CD8-positive, alpha-beta memory T cell (primary cell): ENCODE measurements at regions not wholly inside any gene's neighbourhood (a gene's known extent, or its start where the extent isn't known, plus 50 kb on each side); places are given as distances from the start of the nearest gene placed in this dataset.

Source experiments
- CTCF ChIA-PET: fragments of 350-600 bp; sonication (Branson Sonifier 250); formaldehyde crosslinking; loops from one replicate; lab custom pipeline; 2021; ENCODE audit warnings: antibody characterized with exemption; lab: Charles Lee
- POLR2A ChIA-PET: fragments of 350-600 bp; sonication (Branson Sonifier 250); formaldehyde crosslinking; loops from one replicate; lab custom pipeline; 2021; ENCODE audit warnings: antibody characterized with exemption; lab: Charles Lee
- DNase-seq, 5 donors: peaks; one replicate each; pipeline versions ENCODE4 v3.0.0 to v3.0.0-alpha.2; 2020 to 2022; ENCODE audit warnings: mixed read lengths in 1 of 5
- H3K27ac ChIP-seq: one replicate; pipeline ENCODE4 v1.7.0; 2013; ENCODE audit warnings: low read depth, mild to moderate bottlenecking, low read length, moderate library complexity
- H3K27me3 ChIP-seq: 2 replicates; pipeline ENCODE4 v1.7.0; 2013; ENCODE audit warnings: low read length, mild to moderate bottlenecking; ENCODE audit not compliant: insufficient read depth, poor library complexity, severe bottlenecking
- H3K36me3 ChIP-seq: 2 replicates; pipeline ENCODE4 v1.7.0; 2013; ENCODE audit warnings: mild to moderate bottlenecking, low read length, moderate library complexity; ENCODE audit not compliant: insufficient read depth
- H3K4me1 ChIP-seq: 2 replicates; pipeline ENCODE4 v1.7.0; 2013; ENCODE audit warnings: mild to moderate bottlenecking, low read length, moderate library complexity; ENCODE audit not compliant: insufficient read depth
- H3K4me3 ChIP-seq: 2 replicates; pipeline ENCODE4 v1.7.0; 2013; ENCODE audit warnings: mild to moderate bottlenecking, low read length
- H3K9me3 ChIP-seq: 2 replicates; pipeline ENCODE4 v1.7.0; 2013; ENCODE audit warnings: mild to moderate bottlenecking, low read length
- H3K27ac Mint-ChIP-seq, 8 donors: one replicate each; pipeline ENCODE4 v1.8.0; 2020 to 2021; ENCODE audit warnings: mixed read lengths in 8 of 8, mild to moderate bottlenecking in 6 of 8, inconsistent platforms in 3 of 8, moderate library complexity in 3 of 8
- H3K27me3 Mint-ChIP-seq, 2 donors: one replicate each; pipeline ENCODE4 v1.8.0; 2020 to 2021; ENCODE audit warnings: mixed read lengths in 2 of 2, mild to moderate bottlenecking in 1 of 2, moderate library complexity in 1 of 2
- H3K36me3 Mint-ChIP-seq, 3 donors: one replicate each; pipeline ENCODE4 v1.8.0; 2020 to 2021; ENCODE audit warnings: mixed read lengths in 3 of 3, inconsistent platforms in 1 of 3, mild to moderate bottlenecking in 1 of 3
- H3K4me1 Mint-ChIP-seq, 3 donors: one replicate each; pipeline ENCODE4 v1.8.0; 2020 to 2021; ENCODE audit warnings: mixed read lengths in 3 of 3, inconsistent platforms in 1 of 3, mild to moderate bottlenecking in 1 of 3
- H3K4me3 Mint-ChIP-seq, 7 donors: one replicate each; pipeline ENCODE4 v1.8.0; 2020 to 2021; ENCODE audit warnings: mixed read lengths in 7 of 7, mild to moderate bottlenecking in 6 of 7, moderate library complexity in 4 of 7, inconsistent platforms in 2 of 7
- H3K9me3 Mint-ChIP-seq, 5 donors: one replicate each; pipeline ENCODE4 v1.8.0; 2020 to 2022; ENCODE audit warnings: mixed read lengths in 5 of 5, mild to moderate bottlenecking in 3 of 5, moderate library complexity in 2 of 5, inconsistent platforms in 1 of 5

DNA sequence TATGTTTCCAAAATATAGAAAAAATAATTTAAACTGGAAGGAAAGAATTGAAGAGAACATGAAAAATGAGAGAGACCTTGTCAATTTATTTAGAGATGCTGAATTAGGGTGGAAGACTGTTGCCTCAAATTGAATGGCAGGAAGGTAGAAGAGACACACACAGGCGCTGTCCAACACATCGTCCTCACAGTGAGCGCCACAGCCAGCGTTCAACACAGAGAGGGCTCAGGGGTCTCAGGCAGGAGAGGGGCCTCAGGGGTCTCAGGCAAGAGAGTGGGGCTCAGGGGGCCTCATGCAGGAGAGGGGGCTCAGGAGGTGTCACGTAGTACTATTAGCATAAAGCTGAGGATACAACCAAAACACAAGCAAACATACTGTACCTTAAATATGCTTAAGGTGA is 65.7 kb downstream of the TMEM18 start:
- no peak overlapping the region for H3K4me3 ChIP-seq
- ChIA-PET POLR2A (no interaction called here), CTCF (no interaction called here)
- H3K27ac Mint-ChIP-seq: no peak overlapping the region
- peaks cover 0 to 2% (median 0%) of the 10 kb centered on the region in 3 donors for H3K36me3 Mint-ChIP-seq
- no peaks in the 10 kb centered on the region for H3K4me1 Mint-ChIP-seq
- no peaks in the 10 kb centered on the region for H3K9me3 Mint-ChIP-seq
- no peaks in the 10 kb centered on the region for H3K9me3 ChIP-seq
- DNase-seq: no peak
- no peaks in the 10 kb centered on the region for H3K4me1 ChIP-seq
- no peak overlapping the region for H3K4me3 Mint-ChIP-seq
- no peaks in the 10 kb centered on the region for H3K27me3 ChIP-seq
- H3K27ac ChIP-seq: no peak overlapping the region
- H3K36me3 ChIP-seq: no peaks in the 10 kb centered on the region
- peaks cover 0 to 46% of the 10 kb centered on the region in 2 donors for H3K27me3 Mint-ChIP-seq

DNA sequence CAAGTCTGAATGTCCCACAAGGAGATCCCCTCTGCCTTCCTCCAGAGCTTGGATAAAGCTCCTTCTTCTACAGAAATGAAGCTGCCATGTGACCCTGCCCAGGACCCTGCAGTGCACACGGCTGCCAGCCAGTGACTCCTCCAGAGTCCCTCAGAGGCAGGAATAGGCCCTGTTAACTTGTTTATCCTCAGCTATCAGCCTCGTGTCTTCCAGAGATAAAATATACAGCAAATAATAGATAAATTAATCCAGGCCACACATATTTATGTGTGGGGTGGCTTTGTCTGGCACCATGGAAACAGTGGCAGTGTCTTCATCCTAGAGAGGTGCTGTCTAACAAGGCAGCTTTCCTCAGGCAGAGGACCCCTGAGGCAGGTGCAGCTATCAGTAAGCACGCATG is 66.7 kb downstream of the TMEM18 start:
- Mint-ChIP-seq H3K4me3 (no peak overlapping the region), H3K9me3 (no peaks in the 10 kb centered on the region), H3K27me3 (peaks cover 0 to 40% of the 10 kb centered on the region in 2 donors), H3K4me1 (no peaks in the 10 kb centered on the region), H3K36me3 (no peaks in the 10 kb centered on the region), H3K27ac (no peak overlapping the region)
- ChIA-PET POLR2A (no interaction called here), CTCF (interaction anchor here (1.2 kb wide), 1 partner anchor 26 kb away, joined by 3 read pairs; no protein-coding TSS in a partner anchor)
- H3K4me1 ChIP-seq: no peaks in the 10 kb centered on the region
- DNase-seq: no peak
- no peak overlapping the region for H3K27ac ChIP-seq
- H3K36me3 ChIP-seq: no peaks in the 10 kb centered on the region
- no peak overlapping the region for H3K4me3 ChIP-seq
- no peaks in the 10 kb centered on the region for H3K9me3 ChIP-seq
- no peaks in the 10 kb centered on the region for H3K27me3 ChIP-seq

DNA sequence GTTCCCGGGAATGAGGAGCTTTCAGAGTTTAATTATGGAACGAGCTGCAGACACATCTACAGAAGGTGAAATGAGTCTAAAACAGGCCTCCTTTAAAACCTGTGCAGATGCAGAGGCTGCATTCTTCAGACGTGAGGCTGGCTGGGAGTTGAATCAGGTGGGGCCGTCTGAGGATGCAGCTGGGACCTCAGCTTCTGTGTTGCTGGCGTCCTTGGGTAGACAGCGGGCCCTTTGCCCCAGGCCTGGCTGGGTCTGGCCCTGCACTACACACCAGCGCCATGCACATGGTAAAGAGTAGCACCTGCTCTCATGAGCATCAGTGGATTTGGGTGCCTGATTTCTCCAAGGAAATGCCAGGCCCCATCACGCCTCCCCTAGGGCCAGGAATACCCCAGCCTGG is 67.3 kb downstream of the TMEM18 start:
- Mint-ChIP-seq H3K27ac (no peak overlapping the region), H3K4me3 (no peak overlapping the region), H3K27me3 (peaks cover 0 to 37% of the 10 kb centered on the region in 2 donors), H3K36me3 (no peaks in the 10 kb centered on the region), H3K9me3 (no peaks in the 10 kb centered on the region), H3K4me1 (no peaks in the 10 kb centered on the region)
- ChIA-PET POLR2A (no interaction called here), CTCF (interaction anchor here (1.2 kb wide), 1 partner anchor 27 kb away, joined by 3 read pairs; no protein-coding TSS in a partner anchor)
- H3K27ac ChIP-seq: no peak overlapping the region
- no peaks in the 10 kb centered on the region for H3K36me3 ChIP-seq
- DNase-seq: no peak
- no peaks in the 10 kb centered on the region for H3K27me3 ChIP-seq
- H3K4me3 ChIP-seq: no peak overlapping the region
- no peaks in the 10 kb centered on the region for H3K4me1 ChIP-seq
- no peaks in the 10 kb centered on the region for H3K9me3 ChIP-seq

DNA sequence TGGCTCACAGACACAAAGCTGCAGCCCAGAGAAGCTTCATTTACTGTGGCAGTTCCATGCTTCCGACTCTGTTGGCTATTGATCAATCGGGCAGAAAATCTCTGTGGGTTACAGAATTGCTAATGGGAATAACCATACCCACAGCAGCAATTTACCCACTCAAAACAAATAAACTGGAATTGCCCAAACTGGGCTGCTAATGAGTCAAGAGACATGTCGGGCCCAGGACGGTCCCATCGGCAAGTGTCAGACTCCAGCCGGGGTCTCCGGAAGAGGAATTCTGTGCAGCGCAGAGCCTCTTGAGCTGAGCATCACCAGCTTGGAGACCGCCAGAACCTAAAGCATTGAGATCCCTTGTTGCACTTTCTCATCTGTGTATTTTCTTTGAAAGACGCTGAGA is 67.8 kb downstream of the TMEM18 start:
- H3K9me3 Mint-ChIP-seq: no peaks in the 10 kb centered on the region
- POLR2A ChIA-PET: no interaction called here

DNA sequence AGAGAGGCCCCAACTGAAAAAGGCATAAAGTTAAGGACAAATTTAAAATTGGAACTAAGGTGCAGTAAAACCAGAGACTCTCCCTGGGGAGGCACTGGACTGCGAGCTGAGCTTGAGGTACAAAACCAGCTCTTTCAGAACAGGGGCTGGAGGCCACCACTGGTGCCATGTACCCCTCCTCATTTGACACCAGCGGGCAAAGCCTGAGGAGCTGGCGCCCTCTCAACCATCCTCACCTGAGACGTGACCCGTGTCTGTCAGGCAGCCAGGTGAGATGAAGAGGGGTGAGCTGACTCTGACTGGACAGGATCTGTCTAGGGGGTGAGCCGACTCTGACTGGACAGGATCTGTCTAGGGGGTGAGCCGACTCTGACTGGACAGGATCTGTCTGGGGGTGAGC is 68.5 kb downstream of the TMEM18 start:
- Histone ChIP-seq H3K9me3 (no peaks in the 10 kb centered on the region), H3K27me3 (no peaks in the 10 kb centered on the region), H3K36me3 (no peaks in the 10 kb centered on the region), H3K27ac (no peak overlapping the region), H3K4me1 (no peaks in the 10 kb centered on the region), H3K4me3 (no peak overlapping the region)
- no peak overlapping the region for H3K4me3 Mint-ChIP-seq
- no peaks in the 10 kb centered on the region for H3K4me1 Mint-ChIP-seq
- ChIA-PET POLR2A (no interaction called here), CTCF (no interaction called here)
- H3K27me3 Mint-ChIP-seq: peaks cover 0 to 32% of the 10 kb centered on the region in 2 donors
- no peaks in the 10 kb centered on the region for H3K9me3 Mint-ChIP-seq
- no peaks in the 10 kb centered on the region for H3K36me3 Mint-ChIP-seq
- H3K27ac Mint-ChIP-seq: no peak overlapping the region
- DNase-seq: no peak

More for the DNA sequence above, 67.8 kb downstream of the TMEM18 start:
- H3K36me3 ChIP-seq: no peaks in the 10 kb centered on the region
- Mint-ChIP-seq H3K27ac (no peak overlapping the region), H3K4me3 (no peak overlapping the region), H3K4me1 (no peaks in the 10 kb centered on the region), H3K36me3 (no peaks in the 10 kb centered on the region), H3K27me3 (peaks cover 0 to 37% of the 10 kb centered on the region in 2 donors)
- CTCF ChIA-PET: interaction anchor here (1.2 kb wide), 1 partner anchor 27 kb away, joined by 3 read pairs; no protein-coding TSS in a partner anchor
- no peak overlapping the region for H3K27ac ChIP-seq
- no peaks in the 10 kb centered on the region for H3K9me3 ChIP-seq
- no peak for DNase-seq
- H3K4me1 ChIP-seq: no peaks in the 10 kb centered on the region
- H3K27me3 ChIP-seq: no peaks in the 10 kb centered on the region
- H3K4me3 ChIP-seq: no peak overlapping the region

DNA sequence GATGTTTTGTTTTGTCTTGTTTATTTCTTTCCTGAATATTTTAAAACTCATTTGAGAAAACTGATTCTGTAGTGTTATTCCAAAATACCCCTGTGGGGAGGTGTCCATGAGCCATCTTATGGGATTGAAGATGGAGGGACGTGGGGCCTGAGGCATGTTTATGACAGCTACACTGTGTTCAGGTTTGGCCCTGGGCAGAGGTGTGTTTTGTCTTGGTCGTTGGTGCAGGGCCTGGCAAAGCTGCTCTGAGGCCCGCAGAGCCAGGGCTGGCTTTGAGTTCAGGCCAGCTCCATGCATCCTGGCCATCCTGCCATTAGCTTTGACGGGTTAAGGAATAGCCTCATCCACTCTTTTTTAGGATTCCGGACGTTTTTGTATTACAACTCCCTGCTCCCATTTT is 68.9 kb downstream of the TMEM18 start:
- CTCF ChIA-PET: no interaction called here
- no peak for DNase-seq
- no peak overlapping the region for H3K27ac ChIP-seq
- peaks cover 0 to 2% (median 0%) of the 10 kb centered on the region in 5 donors for H3K9me3 Mint-ChIP-seq
- no peaks in the 10 kb centered on the region for H3K9me3 ChIP-seq
- H3K36me3 Mint-ChIP-seq: no peaks in the 10 kb centered on the region
- POLR2A ChIA-PET: no interaction called here
- H3K27ac Mint-ChIP-seq: no peak overlapping the region
- no peak overlapping the region for H3K4me3 ChIP-seq
- peaks cover 0 to 28% of the 10 kb centered on the region in 2 donors for H3K27me3 Mint-ChIP-seq
- H3K4me1 Mint-ChIP-seq: no peaks in the 10 kb centered on the region
- no peaks in the 10 kb centered on the region for H3K27me3 ChIP-seq
- H3K4me1 ChIP-seq: no peaks in the 10 kb centered on the region
- no peaks in the 10 kb centered on the region for H3K36me3 ChIP-seq
- H3K4me3 Mint-ChIP-seq: no peak overlapping the region

DNA sequence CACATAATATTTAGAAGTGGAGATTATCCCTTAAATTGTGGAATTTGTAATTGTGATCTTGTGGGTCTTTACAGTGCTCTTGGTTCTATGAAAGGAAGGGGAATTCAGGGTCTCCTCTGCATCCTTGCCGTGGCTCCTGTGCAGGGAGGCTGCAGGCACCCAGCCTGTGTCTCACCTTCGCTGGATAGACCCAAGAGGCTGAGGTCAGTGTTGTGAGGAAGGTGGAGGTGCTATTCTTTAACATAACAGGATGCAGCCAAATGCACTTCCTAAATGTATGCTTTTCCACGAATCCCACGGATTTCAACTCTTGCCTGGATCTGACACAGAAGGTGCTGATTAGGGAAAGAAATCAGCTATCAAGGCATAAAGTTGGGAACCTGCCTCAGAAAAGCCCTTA is 69.5 kb downstream of the TMEM18 start:
- Mint-ChIP-seq H3K27ac (no peak overlapping the region), H3K4me1 (no peaks in the 10 kb centered on the region)

DNA sequence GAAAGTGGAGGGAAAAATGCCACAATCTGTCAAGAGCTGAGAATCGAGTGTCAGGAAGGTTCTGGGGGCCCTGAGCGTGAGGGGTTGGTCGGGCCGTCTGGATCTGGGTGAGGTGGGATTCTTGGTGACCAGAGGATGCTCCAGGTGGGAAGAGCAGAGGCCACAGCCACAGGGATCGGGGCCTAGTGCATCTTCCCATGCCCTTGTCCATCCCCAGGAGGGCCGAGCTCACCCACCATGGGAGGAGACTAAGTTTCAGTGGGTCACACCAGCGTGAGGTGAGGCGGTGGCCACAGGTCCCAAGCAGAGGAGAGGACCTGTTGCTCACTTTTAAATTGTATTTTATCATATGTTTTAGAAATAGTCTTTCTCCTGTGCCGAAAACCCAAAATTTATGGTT is 70.0 kb downstream of the TMEM18 start:
- no peaks in the 10 kb centered on the region for H3K4me1 ChIP-seq
- Mint-ChIP-seq H3K36me3 (no peaks in the 10 kb centered on the region), H3K4me1 (no peaks in the 10 kb centered on the region), H3K4me3 (no peak overlapping the region), H3K27ac (no peak overlapping the region), H3K27me3 (peaks cover 0 to 27% of the 10 kb centered on the region in 2 donors), H3K9me3 (peaks cover 0 to 2% (median 0%) of the 10 kb centered on the region in 5 donors)
- DNase-seq: no peak
- no peaks in the 10 kb centered on the region for H3K27me3 ChIP-seq
- POLR2A ChIA-PET: interaction anchor here (0.6 kb wide), 1 partner anchor 34 kb away, joined by 3 read pairs; no protein-coding TSS in a partner anchor
- H3K4me3 ChIP-seq: no peak overlapping the region
- H3K36me3 ChIP-seq: no peaks in the 10 kb centered on the region
- H3K27ac ChIP-seq: no peak overlapping the region
- H3K9me3 ChIP-seq: no peaks in the 10 kb centered on the region
- CTCF ChIA-PET: no interaction called here

More for the DNA sequence above, 69.5 kb downstream of the TMEM18 start:
- DNase-seq: no peak
- Histone ChIP-seq H3K4me3 (no peak overlapping the region), H3K36me3 (no peaks in the 10 kb centered on the region), H3K27ac (no peak overlapping the region), H3K9me3 (no peaks in the 10 kb centered on the region), H3K4me1 (no peaks in the 10 kb centered on the region), H3K27me3 (no peaks in the 10 kb centered on the region)
- Mint-ChIP-seq H3K36me3 (no peaks in the 10 kb centered on the region), H3K4me3 (no peak overlapping the region), H3K27me3 (peaks cover 0 to 27% of the 10 kb centered on the region in 2 donors), H3K9me3 (peaks cover 0 to 2% (median 0%) of the 10 kb centered on the region in 5 donors)
- ChIA-PET CTCF (no interaction called here), POLR2A (interaction anchor here (0.6 kb wide), 1 partner anchor 35 kb away, joined by 3 read pairs; no protein-coding TSS in a partner anchor)
